ENCODE measurements at regions not wholly inside any gene's neighbourhood (a gene's known extent, or its start where the extent isn't known, plus 50 kb on each side); places are given as distances from the start of the nearest gene placed in this dataset.

DNA sequence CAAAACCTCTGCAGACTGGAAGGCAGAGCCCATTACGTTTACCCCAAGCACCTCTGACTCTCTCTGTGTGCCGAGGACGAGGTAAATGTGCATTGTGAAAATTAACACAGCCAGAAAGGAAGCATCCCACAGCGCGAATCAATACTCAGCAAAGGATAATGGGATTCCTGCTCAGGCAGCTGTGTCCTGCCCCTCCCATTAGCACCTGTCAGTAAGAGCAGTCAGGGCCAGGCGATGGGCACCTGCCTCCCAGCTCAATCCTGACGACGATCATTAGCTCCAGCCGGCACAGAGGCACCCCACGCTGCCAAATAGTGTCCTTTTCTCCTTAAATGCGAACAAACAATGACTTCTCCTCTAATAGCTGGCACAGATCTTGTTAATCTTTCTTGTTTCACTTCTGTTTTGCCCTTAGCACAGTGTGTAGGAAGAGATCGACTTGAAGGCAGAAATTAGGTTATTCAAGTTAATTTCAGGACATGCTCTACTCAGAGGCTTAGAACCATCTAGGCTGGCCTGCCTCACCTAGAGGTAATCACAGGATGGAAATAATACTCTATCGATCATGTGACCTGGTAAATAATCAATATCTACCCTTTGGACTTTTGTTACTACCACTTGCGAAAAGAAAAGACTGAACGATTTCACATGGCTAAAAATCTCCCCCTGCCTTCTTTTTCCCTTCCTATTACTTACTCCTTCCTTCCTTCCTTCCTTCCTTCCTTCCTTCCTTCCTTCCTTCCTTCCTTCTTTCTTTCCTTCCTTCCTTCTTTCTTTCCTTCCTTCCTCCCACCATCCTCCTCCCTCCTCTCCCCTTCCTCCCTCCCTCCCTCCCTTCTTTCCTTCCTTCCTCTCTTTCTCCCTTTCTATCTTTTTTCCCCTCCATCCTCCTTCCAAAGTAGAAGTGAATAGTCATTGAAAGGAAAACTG lies 487.9 kb upstream of the ID2 start:
- DNase-seq = no peak

DNA sequence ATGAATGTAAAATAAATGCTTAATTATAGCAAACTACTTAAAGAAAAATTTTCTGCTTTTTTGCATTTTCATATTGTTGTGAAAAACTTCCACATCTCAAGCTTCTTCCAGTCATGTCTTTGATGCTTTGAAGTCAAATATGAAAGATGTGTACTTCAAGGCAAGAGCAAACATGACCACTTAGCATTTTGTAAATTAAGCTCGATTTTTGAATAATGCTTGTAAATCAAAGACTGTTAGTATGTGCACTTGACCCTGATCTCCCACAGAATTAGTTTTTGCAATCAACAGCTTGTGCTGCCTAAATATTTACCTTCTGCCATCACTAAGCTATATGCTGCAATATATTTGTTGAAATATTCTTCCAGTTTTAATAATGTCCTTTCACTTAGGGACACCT lies 486.1 kb upstream of the ID2 start:
- no peak for DNase-seq

DNA sequence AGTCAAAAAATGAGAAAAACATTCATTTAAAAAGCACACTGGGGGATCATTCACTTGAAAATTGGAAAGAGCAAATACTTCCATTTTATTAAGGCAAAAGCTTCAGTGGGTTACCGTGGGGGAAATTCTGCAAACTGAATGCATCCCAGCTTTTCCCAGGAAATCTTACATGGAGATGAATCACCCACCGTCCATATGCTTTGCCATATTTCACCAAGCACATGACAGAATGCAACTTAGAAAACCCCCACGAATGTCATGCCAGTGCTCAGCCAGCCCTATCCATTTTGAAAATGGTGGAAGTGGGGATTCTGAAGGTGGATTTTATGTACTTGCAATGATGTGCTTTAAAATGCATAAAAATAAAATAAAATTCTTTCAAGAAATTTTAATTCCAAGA lies 485.5 kb upstream of the ID2 start:
- no peak for DNase-seq

DNA sequence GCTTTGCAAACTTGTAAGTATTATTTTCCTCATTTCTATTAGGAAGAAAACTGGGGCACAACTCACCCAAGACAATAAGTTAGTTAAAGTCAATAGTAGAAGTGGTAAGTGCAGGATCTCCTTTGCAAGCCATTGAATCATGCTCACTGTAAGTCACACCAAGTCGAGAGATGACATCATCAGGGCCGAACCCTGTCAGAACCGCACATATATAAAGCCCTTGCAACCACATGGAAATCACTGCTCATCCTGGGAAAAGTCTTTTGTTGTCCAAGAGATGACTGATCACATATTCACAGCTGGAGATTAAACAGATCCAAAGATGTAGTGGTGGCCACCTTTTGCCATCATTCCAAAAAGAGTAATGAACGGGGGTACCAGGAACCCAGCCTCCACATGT lies 484.8 kb upstream of the ID2 start:
- DNase-seq = no peak

DNA sequence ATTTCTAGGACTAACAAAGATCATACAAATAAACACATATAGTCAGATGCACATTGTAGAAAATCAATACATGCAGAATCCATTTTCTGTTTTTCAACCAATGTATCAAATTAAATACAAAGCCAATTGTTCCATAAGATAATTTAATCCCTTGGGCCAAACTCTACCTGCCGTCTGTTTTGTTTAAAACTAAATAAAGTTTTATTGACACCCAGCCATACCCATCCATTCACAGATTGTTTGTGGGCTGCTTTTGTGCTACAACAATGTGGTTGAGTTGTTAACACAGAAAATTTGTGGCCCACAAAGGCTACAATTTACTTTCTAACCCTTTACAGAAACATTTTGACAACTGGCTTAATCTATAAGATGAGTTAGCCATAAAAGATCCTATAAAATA lies 484.0 kb upstream of the ID2 start:
- DNase-seq = no peak

DNA sequence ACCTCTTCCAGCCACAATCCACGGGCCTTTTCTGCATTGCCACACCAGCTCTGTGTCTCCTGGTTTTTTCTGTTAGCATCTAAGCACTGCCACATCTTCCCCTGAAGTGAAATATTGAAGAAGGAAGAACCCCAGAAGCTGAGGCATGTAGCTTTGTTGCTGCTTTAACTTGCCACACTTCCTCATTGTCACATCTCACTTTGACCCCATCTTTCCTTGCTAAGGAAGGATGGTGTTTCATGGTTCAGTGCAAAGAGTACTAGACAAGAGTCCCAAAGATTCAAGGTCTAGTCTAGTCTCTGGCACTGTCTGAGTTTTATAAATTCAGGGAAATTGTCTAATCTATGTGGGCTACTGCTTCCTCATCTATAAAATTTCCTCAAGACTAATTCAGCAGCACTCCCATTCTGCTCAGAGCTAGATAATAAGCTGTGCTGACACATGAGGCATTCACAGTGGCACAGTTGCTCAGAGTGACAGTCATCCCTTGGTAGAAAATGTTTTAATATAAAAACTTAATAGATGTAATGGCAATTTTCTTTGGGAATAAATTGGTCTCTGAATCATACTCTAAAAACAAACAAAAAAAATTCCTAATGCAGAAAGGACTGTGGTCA lies 483.0 kb upstream of the ID2 start:
- DNase-seq = no peak

DNA sequence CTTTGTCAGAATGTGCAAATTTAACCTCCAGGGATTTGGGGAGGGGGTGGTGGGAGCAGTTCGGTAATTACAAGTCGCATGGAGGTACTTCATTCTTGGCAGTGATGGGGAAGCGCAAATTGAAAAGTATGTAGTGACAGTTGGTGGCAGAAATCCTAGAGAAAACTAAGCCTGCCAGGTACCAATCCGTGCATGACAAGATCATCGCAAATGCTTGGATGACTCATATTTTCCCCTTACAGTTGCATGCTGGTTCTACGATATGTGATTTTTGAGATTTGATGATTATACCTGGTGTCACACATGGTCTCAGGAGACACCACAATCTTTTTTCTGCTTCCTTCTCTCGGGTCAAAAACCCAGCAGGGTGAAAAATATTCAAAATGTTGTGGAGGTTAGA lies 479.7 kb upstream of the ID2 start:
- DNase-seq = no peak

DNA sequence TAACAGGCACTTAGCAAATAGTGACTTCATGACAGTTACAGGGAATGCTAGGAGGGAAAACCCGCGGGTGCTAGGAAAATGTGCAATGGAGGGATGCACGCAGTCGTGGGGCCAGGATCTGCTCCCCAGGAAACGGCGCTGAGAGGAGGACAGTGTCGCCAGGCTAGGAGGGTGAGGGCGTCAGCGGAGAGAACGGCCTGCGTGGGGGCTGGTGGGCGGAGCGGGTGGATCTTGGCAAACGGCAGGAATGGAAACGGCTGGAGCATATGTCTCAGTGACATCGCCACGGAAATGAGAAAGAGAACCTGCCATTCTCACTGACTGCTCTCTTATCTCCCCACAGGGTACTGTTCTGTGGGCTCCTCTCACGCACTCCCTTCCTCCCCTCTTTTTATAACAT lies 478.5 kb upstream of the ID2 start:
- DNase-seq = no peak

DNA sequence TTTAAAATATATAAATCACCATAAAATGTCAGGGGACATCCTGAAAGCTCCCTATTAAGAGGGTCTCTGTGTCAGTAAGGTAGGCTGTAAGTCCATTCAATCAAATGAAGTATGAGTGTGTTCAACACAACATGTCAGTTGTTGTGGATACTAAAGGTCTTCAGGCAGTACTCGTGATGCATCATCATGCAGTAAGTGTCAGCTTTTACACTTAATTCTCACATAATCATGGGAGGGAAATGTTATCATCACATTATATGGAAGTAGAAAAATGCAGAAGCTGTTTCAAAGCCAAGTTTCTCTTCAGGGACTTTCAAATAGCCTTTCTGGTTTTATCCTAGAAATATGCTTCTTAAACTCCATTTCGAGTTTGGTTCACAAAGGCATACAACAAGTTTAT lies 477.1 kb upstream of the ID2 start:
- no peak for DNase-seq

DNA sequence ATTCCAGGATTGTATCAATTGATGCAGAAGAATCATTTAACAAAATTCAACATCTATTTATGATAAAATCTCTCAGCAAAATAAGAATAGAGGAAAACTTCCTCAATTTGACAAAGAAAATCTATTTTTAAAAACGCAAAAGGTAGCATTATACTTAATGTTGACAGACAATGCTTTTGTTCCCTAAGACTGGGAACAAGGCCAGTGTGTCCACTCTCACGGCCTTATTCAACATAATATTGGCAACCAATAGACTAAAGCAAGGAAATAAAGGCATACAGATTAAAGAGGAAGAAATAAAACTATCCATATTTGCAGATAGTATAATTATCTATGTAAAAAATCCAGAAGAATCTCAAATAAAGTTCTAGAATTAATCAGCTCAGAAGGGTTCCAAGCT lies 472.4 kb upstream of the ID2 start:
- DNase-seq = no peak

DNA sequence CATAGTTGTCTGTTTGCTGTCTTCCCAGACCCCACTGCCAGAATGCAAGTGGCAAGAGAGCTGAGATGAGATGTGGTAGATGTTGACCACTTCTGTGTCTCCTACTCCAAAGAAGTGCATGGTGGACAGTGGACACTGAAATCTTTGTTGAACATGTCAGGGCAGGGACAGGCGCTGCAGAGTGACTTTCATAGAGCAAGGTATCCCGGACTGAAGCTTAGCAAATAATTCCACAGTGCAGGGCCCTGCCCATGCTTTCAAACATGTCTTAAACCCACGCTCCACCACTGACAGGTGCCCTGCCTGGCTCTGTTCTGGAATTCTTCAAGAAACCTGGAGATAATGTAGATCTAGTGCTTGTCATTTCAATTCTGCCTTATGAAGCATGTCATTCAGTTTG lies 470.5 kb upstream of the ID2 start:
- DNase-seq = no peak

DNA sequence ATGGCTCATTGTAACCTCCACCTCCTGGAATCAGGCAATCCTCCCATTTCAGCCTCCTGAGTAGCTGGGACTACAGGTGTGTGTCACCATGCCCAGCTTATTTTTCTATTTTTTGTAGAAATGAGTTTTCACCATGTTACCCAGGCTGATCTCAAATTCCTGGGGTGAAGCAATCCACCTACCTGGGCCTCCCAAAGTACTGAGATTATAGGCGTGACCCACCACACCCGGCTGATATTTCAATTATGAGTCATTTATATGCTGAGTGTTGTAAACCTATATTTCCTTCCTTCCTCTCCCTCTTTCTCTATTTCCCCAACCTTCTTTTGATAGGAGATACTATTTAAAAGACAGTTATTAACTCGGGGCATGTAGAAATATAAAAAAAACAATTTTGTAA lies 469.6 kb upstream of the ID2 start:
- no peak for DNase-seq

DNA sequence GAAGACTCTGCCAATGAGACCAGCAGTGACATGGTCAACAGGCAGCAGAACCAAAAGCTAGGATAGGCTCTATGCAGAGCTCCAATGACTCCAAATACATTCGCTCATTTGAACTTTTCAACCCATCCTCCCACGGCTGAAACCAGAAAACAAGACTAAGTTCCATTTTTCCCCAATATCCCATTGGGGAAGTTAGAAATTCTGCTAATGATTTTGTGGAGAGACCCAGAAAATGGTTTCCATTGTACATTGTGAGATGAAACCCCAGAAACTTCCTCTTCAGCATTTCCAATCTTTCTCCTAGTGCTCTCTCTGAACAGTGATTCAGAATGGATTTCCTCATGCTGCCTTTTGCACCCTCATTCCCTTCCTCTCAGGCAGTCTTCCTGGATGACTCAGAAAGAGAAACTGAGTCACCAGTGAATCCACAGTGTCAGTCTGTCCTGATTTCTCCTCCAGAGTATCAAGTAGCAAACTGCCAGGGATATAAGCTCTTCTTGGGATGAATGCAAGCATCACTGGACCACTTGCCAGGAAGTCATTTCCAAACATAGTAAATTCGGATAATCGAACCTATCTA lies 467.7 kb upstream of the ID2 start:
- DNase-seq = no peak

DNA sequence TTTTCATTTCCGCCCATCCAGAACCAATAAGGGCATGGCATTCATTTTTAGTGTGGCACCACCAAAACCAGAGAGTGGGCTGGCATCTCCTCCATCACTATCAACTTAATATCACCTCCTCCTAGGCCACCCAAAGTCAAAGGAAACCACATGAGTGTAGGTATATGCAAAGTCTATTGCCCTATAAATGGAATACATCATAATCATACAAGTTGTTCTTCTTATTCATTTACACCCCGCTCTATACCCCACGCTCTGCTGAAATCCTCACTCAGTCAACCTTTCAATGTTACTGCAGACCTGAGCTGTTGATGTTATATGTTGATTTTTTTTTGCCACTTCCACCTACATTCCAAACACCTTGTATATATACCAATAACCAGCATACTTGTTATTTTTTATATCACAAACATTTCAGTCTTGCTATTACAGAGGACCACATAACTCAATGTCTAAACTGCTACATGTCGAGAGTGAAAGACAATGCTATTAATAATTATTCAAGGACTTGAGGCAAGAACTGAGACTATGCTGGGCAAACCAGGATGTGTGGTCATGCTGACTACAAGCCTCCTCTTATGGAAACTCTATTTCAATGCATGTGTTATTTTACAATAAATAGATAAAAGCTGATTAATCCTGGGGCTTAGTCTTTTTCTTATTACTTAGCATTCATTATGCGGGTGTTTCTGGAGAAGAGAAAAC lies 466.5 kb upstream of the ID2 start:
- no peak for DNase-seq

DNA sequence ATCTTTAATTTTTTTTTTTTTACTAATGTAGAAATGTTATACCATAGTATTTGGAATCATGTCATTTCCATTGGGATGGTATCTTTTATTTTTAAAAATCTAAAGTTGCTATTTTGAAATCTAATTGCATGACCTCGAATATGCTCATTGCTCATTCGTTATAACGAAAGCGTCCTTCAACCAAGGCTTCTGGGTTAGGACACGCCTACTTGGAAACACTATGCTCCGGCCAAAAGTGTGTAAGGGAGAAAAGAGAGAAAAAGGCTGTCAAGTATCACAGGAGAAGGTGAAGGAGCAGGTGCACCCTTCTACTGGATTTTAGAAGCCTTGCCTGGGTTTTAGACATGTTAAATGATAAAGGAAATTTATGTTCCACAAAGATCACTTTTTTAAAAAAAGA lies 465.9 kb upstream of the ID2 start:
- DNase-seq = no peak

DNA sequence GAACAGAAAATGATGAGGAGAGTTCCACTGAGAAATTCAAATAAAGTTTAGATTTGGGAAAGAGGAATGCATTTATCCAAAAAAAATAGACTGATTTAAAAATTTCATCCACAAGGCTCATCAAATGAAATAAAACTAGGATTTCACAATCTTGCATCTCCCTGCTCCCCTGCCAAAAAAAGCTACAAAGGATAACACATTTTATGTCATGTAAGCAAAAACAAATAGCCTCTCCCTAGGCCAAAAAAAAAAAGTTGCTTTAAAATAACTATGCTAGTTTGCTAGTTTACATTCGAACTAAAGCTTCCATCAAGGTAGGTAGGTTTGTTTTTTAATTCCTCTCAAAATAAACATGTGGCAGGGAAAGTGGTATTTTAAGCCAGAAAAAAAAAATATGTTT lies 465.5 kb upstream of the ID2 start:
- no peak for DNase-seq

DNA sequence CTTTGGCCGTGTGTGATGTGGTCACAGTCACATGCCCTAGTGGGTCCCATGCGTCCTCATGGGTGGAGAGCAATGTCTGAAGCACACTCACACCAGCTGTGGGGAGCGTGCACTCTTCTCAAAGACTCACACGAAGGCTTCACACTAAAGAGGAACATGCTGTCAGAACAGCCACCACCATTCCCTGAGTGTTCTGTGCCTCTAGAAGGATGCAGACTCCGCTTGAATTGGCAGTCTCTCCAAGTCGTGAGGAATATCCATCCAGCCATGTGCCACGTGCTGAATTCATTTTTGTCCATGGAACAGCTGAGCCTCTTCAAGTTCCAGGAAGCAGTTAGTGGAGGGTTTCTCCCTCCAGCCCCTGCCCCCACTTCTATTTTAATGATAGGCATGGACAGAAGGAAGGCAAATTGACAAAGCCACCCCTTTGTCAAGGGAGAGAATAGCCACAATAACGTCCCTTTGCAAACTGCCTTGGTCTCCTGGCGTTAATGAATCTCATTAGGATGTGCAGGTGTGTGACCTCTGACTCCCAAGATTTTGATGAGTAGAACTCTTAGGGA lies 464.3 kb upstream of the ID2 start:
- DNase-seq = no peak

DNA sequence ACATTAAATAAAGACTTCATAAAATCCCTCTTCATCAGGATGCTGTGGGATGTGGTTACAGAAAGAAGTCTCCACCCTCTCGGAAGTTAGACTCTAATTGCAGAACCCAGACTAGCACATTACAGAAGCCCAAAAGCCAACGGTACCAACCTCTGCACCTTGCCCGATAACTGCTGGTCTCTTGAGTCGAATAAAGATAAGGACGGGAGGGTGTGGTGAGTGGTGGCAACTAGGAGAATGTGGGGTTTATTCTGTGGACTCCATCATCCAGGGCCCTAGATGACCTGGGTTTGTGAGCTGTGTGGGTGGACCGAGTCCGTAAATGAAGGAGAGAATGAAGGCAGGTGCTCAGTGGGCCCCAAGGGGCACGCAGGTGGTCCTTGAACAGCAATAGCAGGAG lies 462.8 kb upstream of the ID2 start:
- DNase-seq = no peak

DNA sequence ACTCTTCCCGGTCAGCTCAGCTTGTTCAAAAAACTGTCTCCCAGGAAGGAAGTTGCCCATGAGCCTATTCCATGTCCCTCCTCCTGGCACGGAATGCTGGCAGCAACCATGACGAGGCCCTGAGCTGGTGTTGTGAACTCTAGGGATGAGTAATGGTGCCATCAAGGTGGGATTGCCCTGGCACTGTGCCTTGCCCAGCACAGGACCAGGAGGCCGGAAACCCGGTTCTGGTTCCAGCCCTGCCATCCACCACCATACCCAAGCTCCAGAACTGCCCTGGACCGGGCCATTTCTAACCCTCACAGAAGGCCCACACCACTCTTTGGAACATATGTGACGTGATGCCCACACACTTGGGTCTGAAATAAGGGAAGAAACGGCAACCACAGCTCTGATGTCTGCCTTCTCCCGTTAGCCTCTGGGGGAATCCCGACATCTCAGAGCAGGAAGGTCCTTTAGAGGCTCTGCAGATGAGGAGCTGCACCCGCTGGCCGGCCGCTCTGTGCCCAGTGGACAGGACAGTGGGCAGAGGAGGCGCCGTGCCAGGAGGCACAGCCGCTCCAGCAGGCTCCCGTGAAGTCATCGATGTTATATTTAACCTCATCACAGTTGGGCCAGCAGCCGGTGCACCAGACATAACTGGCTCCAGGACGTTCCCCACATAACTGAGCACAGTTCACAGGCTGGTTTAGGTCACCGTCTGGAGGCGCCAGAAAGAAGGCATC lies 462.1 kb upstream of the ID2 start:
- no peak for DNase-seq

DNA sequence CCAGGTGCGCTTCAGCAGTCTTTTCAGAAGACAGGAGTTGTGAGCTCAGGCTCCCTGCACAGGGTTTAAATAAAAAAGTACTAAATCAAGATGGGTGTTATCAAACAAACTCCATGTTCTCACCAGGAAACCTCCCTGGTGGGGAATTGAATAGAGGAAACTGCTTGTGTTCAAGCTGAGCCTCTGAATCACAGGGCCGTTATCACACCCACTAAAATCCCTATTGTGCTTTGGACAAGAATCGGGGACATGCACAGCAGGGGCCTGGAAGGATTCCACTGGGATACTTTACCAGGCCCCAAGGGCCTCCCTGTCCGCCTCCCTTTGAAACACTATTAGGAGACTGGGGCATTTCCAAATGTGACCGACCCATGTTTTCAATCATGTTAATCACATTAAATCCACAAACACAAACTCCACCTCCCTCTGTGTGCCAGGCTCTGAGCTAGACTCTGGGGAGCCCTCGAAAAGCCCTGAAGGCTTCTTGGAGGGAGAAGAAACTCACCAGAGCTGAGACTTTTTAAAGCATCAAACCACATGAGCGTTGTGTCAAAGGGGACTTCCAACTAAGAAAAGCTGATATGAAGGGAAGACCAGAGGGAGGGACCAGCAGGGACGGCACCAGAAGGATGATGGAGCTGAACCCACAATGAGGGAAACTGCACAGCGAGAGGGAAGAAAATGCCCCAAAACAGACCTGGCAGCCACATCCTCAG lies 458.7 kb upstream of the ID2 start:
- DNase-seq = no peak

DNA sequence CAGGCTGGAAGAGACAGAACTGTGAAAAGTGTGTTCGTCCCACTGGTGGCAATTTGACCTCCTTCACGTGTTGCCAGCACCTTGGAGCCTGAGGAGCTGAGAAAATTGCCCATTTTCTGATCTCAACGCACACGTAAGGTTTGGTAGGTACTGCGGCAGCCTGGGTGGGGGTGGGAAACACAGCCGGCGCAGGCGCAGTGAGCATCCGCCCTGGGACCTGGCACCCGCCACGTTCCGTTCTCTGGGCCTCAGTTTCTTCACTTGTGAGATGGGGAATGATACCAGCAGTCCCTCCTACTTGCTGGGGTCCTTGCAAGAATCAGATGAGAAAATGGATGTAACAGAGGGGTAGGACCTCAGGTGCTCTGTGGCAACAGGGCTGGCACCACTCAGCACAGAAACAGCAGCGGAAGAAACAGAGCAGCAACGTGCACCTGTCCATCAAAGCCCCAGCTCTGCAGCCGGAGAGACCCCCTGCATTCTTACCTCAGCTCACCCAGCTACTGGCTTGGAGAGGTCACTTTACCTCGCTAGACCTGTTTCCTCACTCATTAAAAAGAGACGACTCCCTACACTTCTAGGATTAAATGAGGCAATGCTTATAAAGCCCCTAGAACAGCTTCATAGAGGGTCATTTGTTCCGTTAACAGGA lies 458.0 kb upstream of the ID2 start:
- DNase-seq = no peak

Data from GOT3 (cell line).